MG63 (cell line): ENCODE measurements at regions not wholly inside any gene's neighbourhood (a gene's known extent, or its start where the extent isn't known, plus 50 kb on each side); places are given as distances from the start of the nearest gene placed in this dataset.

Experiments
- DNase-seq: peaks from one replicate; pipeline ENCODE4 v3.0.0-alpha.2; 2020
- H3K27me3 ChIP-seq: fragments of 250-450 bp; sonication (Bioruptor Pico); 2 replicates; pipeline ENCODE4 v1.5.1; 2020; ENCODE audit warnings: mild to moderate bottlenecking, moderate library complexity
- H3K36me3 ChIP-seq: fragments of 250-450 bp; sonication (Bioruptor Pico); 2 replicates; pipeline ENCODE4 v1.5.1; 2020; ENCODE audit warnings: mild to moderate bottlenecking, moderate library complexity
- H3K4me3 ChIP-seq: fragments of 250-450 bp; sonication (Bioruptor Pico); 2 replicates; pipeline ENCODE4 v1.5.1; 2020; ENCODE audit warnings: mild to moderate bottlenecking, moderate library complexity
- H3K9me3 ChIP-seq: fragments of 250-450 bp; sonication (Bioruptor Pico); 2 replicates; pipeline ENCODE4 v1.5.1; 2020; ENCODE audit warnings: mild to moderate bottlenecking, moderate library complexity

- Histone ChIP-seq H3K9me3 (no peaks in the 10 kb centered on the region), H3K4me3 (no peak overlapping the region), H3K27me3 (no peaks in the 10 kb centered on the region), H3K36me3 (no peaks in the 10 kb centered on the region)
- peak; percentile 60 for DNase-seq
These were observed 87.4 kb downstream of the FASLG start for GRCh38 chr1:172746091-172746949.

DNA sequence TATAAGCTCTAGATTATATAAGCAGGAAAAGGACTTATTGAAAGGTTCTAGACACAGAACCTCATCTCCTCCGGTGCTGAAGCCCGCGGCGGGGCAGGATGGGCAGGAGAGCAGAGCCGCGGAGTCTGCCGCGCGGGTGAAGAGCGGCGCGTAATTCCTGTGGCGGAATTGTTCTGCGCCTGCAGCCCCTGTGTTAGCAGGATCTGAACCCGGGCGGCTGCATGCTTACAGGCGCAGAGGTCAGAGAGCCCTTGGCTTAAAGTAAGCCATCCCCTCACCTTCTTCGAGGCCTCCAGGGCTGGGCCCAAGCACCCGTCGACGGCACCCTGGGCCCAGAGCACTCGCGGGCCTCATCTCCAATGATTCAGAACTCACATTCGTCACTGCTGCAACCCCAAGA, 89.3 kb downstream of the FASLG start:
- Histone ChIP-seq H3K27me3 (no peaks in the 10 kb centered on the region), H3K4me3 (no peak overlapping the region), H3K36me3 (no peaks in the 10 kb centered on the region), H3K9me3 (no peaks in the 10 kb centered on the region)
- no peak for DNase-seq

DNA sequence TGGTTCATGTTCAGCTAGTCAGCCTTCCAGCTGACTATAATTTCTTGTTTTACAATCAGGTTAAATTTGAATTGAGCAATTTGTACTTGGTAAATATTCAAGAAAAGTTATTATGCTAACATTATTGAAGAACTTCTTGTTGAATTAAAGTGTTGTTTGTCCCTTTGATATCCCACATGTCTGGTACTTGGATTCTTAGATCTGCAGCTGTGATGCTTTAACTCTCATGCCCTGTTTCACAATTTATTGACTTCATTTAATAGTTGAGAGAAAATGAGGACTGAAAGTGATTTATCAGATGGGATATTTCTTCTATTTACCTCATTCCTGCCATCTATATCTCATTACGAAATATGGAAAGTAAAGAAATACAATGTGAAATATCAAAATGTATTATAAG, 92.8 kb downstream of the FASLG start:
- Histone ChIP-seq H3K9me3 (no peaks in the 10 kb centered on the region), H3K4me3 (no peak overlapping the region), H3K36me3 (no peaks in the 10 kb centered on the region), H3K27me3 (no peaks in the 10 kb centered on the region)
- no peak for DNase-seq

DNA sequence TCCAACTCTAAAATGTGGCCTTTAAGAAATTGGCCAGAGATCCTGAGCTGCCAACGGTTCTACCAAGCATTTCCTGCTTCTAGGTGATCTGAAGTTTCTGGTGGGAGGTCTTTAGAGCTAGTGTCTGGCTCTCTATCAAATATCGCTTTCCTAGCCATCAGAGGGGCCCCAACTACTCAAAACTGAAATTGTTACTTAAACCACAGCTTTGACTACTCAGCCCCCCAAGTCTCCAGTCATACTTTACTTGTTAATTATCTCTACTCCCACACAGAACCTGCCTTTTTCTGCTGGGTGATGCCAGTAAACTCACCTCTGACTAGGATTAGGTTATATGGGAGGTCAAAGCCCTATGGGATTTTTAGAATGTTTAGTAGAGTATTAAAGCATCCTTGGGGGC, 95.1 kb downstream of the FASLG start:
- H3K36me3 ChIP-seq: no peaks in the 10 kb centered on the region
- DNase-seq: no peak
- H3K4me3 ChIP-seq: no peak overlapping the region
- no peaks in the 10 kb centered on the region for H3K27me3 ChIP-seq
- H3K9me3 ChIP-seq: no peaks in the 10 kb centered on the region

DNA sequence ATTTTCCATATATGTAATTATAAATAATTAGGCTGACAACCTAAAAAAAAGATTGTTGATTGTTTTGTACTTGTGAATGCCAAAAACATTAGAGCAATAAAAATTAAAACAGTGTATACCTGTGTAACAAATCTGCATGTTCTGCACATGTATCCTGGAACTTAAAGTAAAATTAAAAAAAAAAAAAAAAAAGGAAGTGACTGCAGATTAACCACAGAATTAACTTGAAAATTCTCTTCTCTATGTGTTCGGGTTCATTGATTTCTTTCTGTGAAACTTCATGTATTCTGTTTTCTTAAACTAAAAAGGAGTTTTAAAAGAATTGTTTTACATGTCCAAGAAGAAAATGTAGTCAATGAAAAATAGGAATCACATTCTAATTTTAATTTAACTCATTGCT, 95.7 kb downstream of the FASLG start:
- Histone ChIP-seq H3K36me3 (no peaks in the 10 kb centered on the region), H3K9me3 (no peaks in the 10 kb centered on the region), H3K27me3 (no peaks in the 10 kb centered on the region), H3K4me3 (no peak overlapping the region)
- DNase-seq: no peak

- no peaks in the 10 kb centered on the region for H3K9me3 ChIP-seq
These were observed 96.2 kb downstream of the FASLG start for GRCh38 chr1:172755099-172755498.

DNA sequence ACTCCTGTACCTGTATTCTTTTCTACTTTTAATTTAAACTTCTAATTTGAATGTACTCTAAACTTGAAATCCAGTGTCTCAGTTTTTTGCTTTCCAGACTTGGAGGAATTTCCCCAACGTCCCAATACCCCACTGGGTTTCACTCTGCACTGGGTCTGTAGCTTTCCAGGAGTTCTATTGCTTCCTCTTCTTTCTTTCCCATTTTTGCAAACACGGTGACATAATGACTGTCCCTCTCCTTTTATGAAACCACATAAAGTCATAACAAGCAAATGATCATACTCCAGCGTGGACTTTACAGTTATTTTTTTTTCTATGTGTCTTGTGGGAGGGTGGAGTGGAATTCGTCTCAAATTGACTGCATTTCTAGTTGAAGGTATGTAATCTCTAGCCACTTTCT, 97.1 kb downstream of the FASLG start:
- Histone ChIP-seq H3K9me3 (no peaks in the 10 kb centered on the region), H3K27me3 (no peaks in the 10 kb centered on the region), H3K4me3 (no peak overlapping the region), H3K36me3 (no peaks in the 10 kb centered on the region)
- DNase-seq: no peak

More at GRCh38 chr1:172755099-172755498, 96.2 kb downstream of the FASLG start:
- H3K4me3 ChIP-seq: no peak overlapping the region
- H3K27me3 ChIP-seq: no peaks in the 10 kb centered on the region
- H3K36me3 ChIP-seq: no peaks in the 10 kb centered on the region
- no peak for DNase-seq

DNA sequence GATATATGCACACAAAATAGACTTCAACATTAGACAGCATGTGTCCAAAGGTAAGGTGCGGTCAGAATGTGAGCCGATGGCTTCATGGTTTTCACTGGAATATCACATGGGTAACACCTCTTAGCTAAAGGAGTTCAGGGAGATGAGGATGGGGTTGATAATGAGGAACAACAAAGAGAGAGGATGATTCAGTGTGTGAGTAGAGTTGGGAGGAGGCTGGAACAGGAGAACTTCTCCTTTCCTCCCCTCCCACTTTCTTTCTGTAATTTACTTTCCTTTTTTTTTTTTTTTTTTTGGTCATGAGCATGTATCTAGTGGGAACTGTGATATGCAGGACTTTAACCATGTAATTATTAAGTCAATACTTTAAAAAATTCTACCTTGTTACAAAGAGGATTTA, 99.4 kb downstream of the FASLG start:
- Histone ChIP-seq H3K4me3 (no peak overlapping the region), H3K36me3 (no peaks in the 10 kb centered on the region), H3K9me3 (no peaks in the 10 kb centered on the region), H3K27me3 (no peaks in the 10 kb centered on the region)
- no peak for DNase-seq

- H3K27me3 ChIP-seq: no peaks in the 10 kb centered on the region
- no peak for DNase-seq
- no peaks in the 10 kb centered on the region for H3K9me3 ChIP-seq
- no peaks in the 10 kb centered on the region for H3K36me3 ChIP-seq
- H3K4me3 ChIP-seq: no peak overlapping the region
These were observed 101.2 kb downstream of the FASLG start for GRCh38 chr1:172760121-172760520.

- DNase-seq: no peak
- H3K36me3 ChIP-seq: no peaks in the 10 kb centered on the region
- no peaks in the 10 kb centered on the region for H3K9me3 ChIP-seq
- no peaks in the 10 kb centered on the region for H3K27me3 ChIP-seq
- H3K4me3 ChIP-seq: no peak overlapping the region
These were observed 102.9 kb downstream of the FASLG start for GRCh38 chr1:172761581-172762486.

- H3K27me3 ChIP-seq: no peaks in the 10 kb centered on the region
- no peaks in the 10 kb centered on the region for H3K36me3 ChIP-seq
- DNase-seq: no peak
- H3K4me3 ChIP-seq: no peak overlapping the region
- no peaks in the 10 kb centered on the region for H3K9me3 ChIP-seq
These were observed 104.2 kb downstream of the FASLG start for GRCh38 chr1:172763057-172763456.

GRCh38 chr1:172764378-172764777, 105.5 kb downstream of the FASLG start:
- no peaks in the 10 kb centered on the region for H3K27me3 ChIP-seq
- no peak for DNase-seq
- H3K36me3 ChIP-seq: no peaks in the 10 kb centered on the region
- H3K4me3 ChIP-seq: no peak overlapping the region
- no peaks in the 10 kb centered on the region for H3K9me3 ChIP-seq

DNA sequence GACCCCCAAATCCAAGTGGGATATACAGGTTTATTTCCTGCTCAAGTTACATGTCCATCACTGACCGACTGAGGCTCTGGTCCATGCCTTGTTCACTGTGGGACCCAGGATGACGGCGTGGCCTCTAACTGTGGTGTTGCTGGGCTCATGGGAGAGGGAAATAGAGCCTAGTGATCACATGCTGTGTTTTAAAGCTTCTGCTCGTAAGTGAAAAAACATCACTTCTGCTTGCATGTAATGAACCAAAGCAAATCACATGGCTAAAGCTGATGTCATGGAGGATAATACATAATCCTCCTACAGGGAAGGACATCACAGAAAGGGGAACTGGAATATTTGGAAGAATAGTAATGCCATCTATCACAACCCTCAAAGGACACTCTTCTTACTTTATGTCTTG, 107.6 kb downstream of the FASLG start:
- H3K9me3 ChIP-seq: no peaks in the 10 kb centered on the region
- no peak for DNase-seq
- no peak overlapping the region for H3K4me3 ChIP-seq
- no peaks in the 10 kb centered on the region for H3K27me3 ChIP-seq
- H3K36me3 ChIP-seq: no peaks in the 10 kb centered on the region

DNA sequence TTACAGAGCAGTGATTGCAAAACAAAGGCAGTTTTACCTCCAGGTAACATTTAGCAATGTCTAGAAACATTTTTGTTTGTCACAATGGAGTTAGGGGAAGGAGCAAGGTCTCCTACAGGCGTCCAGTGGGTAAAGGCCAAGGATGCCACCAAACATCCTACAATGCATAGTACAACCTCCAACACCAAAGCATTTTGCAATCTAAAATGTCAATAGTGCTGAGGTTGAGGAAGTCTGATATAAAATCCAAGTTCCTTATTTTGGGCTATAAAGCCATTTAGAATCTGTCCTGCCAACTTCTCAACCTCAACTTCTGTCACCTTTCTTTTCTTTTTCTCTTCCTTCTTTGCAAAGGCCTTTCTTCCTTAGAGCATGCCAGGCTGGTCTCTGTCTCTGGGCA, 111.2 kb downstream of the FASLG start:
- Histone ChIP-seq H3K4me3 (no peak overlapping the region), H3K27me3 (no peaks in the 10 kb centered on the region), H3K36me3 (no peaks in the 10 kb centered on the region), H3K9me3 (no peaks in the 10 kb centered on the region)
- DNase-seq: no peak

GRCh38 chr1:172774561-172774960, 115.7 kb downstream of the FASLG start:
- no peaks in the 10 kb centered on the region for H3K9me3 ChIP-seq
- no peaks in the 10 kb centered on the region for H3K27me3 ChIP-seq
- H3K4me3 ChIP-seq: no peak overlapping the region
- no peaks in the 10 kb centered on the region for H3K36me3 ChIP-seq
- no peak for DNase-seq

GRCh38 chr1:172775606-172776005, 116.7 kb downstream of the FASLG start:
- Histone ChIP-seq H3K4me3 (no peak overlapping the region), H3K27me3 (no peaks in the 10 kb centered on the region), H3K36me3 (no peaks in the 10 kb centered on the region), H3K9me3 (no peaks in the 10 kb centered on the region)
- DNase-seq: no peak

- H3K9me3 ChIP-seq: no peaks in the 10 kb centered on the region
- H3K27me3 ChIP-seq: no peaks in the 10 kb centered on the region
- H3K36me3 ChIP-seq: no peaks in the 10 kb centered on the region
- no peak overlapping the region for H3K4me3 ChIP-seq
- DNase-seq: no peak
These were observed 117.2 kb downstream of the FASLG start for GRCh38 chr1:172776071-172776470.

- no peaks in the 10 kb centered on the region for H3K27me3 ChIP-seq
- no peak overlapping the region for H3K4me3 ChIP-seq
- no peaks in the 10 kb centered on the region for H3K9me3 ChIP-seq
- DNase-seq: no peak
- H3K36me3 ChIP-seq: no peaks in the 10 kb centered on the region
These were observed 118.9 kb downstream of the FASLG start for GRCh38 chr1:172777767-172778166.
